IPS-18a (cell line): ENCODE measurements at regions not wholly inside any gene's neighbourhood (a gene's known extent, or its start where the extent isn't known, plus 50 kb on each side); places are given as distances from the start of the nearest gene placed in this dataset.
"Not testable (repeated sequence)": the region's sequence is repeated elsewhere in the genome, so short reads cannot be mapped to it uniquely, and the experiment has no call there.

Experiments
- H3K27ac ChIP-seq: one replicate; pipeline ENCODE4 v1.5.1; 2013; ENCODE audit warnings: low read length
- H3K27me3 ChIP-seq: one replicate; pipeline ENCODE4 v1.6.1; 2013; ENCODE audit warnings: mild to moderate bottlenecking, low read length; ENCODE audit not compliant: control insufficient read depth, insufficient read depth
- H3K36me3 ChIP-seq: one replicate; pipeline ENCODE4 v1.6.1; 2013; ENCODE audit warnings: low read depth, low read length; ENCODE audit not compliant: control insufficient read depth
- H3K4me1 ChIP-seq: one replicate; pipeline ENCODE4 v1.6.1; 2013; ENCODE audit warnings: low read depth, low read length; ENCODE audit not compliant: control insufficient read depth
- H3K4me3 ChIP-seq: one replicate; pipeline ENCODE4 v1.5.1; 2013; ENCODE audit warnings: low read length
- H3K9ac ChIP-seq: one replicate; pipeline ENCODE4 v1.6.1; 2013; ENCODE audit warnings: mild to moderate bottlenecking, low read length, moderate library complexity
- H3K9me3 ChIP-seq: one replicate; pipeline ENCODE4 v1.6.1; 2013; ENCODE audit warnings: low read depth, low read length; ENCODE audit not compliant: control insufficient read depth

DNA sequence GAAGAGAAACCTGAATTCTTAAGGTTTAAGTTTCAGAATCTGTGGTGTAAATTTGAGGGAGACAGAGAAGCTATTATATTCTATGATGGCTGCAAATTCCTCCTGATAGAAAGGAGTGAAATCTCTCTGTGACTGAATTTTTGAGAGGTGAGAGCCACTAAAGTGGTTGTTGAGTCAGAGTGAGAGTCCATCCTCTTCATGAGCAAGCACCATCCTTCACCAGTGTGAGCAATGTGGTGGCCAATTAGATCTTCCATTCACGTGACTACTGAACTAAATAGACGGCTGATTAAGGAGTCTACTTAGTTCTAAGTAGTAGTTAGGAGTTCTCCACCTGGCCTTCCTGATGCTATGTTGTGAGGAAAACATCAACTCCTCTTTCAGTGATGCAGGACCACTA, 147.8 kb upstream of the CCNH start:
- H3K4me3 ChIP-seq: no peak overlapping the region
- no peaks in the 10 kb centered on the region for H3K36me3 ChIP-seq
- no peaks in the 10 kb centered on the region for H3K9me3 ChIP-seq
- no peak overlapping the region for H3K9ac ChIP-seq
- H3K27me3 ChIP-seq: no peaks in the 10 kb centered on the region
- H3K27ac ChIP-seq: no peak overlapping the region
- H3K4me1 ChIP-seq: no peaks in the 10 kb centered on the region

DNA sequence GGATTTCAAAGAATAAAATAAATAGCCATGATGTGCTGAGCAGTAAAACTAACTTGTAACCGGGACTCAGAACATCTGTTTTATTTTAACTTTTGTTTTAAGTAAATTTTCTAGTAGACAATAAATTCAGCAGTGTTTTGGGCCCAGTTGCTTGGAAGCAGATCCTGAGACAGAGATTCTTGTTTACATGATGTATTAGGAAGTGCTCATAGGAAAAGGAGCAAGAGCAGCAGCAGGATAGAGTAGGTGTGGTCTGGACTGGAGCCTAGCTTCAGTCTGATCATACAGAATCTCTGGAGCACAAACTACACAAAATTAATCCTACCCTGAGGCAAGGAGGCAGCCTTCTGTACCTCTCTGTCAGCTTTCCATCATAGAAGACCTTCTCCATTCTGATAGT, 139.2 kb upstream of the CCNH start:
- no peaks in the 10 kb centered on the region for H3K27me3 ChIP-seq
- H3K9ac ChIP-seq: no peak overlapping the region
- H3K4me3 ChIP-seq: no peak overlapping the region
- H3K36me3 ChIP-seq: no peaks in the 10 kb centered on the region
- H3K9me3 ChIP-seq: no peaks in the 10 kb centered on the region
- H3K27ac ChIP-seq: no peak overlapping the region
- no peaks in the 10 kb centered on the region for H3K4me1 ChIP-seq

DNA sequence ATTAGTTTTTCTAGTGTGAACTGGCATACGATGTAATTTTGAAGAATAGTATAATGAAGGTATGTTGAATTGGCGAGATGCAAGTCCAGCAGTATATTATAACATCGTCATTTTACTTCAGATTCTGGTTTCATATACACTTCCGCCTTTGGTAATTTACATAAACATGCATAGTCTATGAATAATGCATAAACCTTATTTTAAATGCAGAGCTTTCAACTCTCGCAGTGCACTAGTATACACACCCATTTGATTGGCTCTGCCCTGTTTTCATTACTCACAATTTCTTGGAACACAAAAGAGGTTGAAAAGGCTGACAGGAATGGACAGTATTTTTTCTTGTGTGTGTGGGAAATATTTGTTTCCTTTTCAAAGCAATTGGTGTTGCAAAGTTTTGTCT, 128.9 kb upstream of the CCNH start:
- Histone ChIP-seq H3K4me3 (no peak overlapping the region), H3K27me3 (no peaks in the 10 kb centered on the region), H3K9ac (no peak overlapping the region), H3K27ac (no peak overlapping the region), H3K36me3 (no peaks in the 10 kb centered on the region), H3K4me1 (peaks cover 10% of the 10 kb centered on the region), H3K9me3 (no peaks in the 10 kb centered on the region)

DNA sequence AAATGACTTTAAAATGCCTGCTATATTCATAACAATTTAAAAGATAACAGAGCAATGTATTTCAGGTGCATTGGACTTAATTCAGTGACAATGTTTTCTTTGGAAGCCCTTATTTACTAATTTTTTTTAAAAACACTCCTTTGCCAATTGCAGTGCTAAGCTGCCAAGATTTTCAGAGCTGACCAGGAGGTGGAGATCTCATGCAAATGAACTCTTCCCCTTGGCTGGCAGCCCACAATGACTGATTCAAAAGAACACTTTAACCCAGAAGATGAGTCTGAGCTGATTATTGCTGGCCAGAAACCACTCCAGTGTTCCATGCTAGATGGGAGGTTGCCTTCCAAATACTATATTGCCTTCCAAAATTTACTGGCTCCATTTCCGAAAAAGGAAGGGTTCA, 128.3 kb upstream of the CCNH start:
- H3K36me3 ChIP-seq: no peaks in the 10 kb centered on the region
- H3K4me3 ChIP-seq: no peak overlapping the region
- H3K27ac ChIP-seq: no peak overlapping the region
- no peaks in the 10 kb centered on the region for H3K27me3 ChIP-seq
- H3K9me3 ChIP-seq: no peaks in the 10 kb centered on the region
- peaks cover 6% of the 10 kb centered on the region for H3K4me1 ChIP-seq
- no peak overlapping the region for H3K9ac ChIP-seq

DNA sequence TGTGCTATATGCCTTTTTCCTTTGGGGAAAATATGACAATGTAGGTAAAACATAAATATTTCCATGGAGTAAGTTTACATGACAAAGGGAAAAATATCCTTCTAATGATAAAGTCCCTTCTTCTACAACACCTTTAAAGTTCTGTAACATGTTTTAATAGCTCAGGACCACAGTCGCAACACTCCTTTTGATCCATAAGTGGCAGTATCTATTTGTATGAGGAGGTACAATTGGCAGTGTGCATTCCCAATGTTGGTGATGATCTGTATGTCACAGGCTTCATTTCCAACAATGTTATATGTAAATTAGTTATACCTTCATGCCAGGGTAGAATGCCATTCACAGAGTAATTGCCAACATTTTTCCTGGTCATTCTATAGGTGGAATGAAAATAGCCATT, 127.1 kb upstream of the CCNH start:
- Histone ChIP-seq H3K27ac (no peak overlapping the region), H3K9me3 (no peaks in the 10 kb centered on the region), H3K9ac (no peak overlapping the region), H3K4me3 (no peak overlapping the region), H3K36me3 (no peaks in the 10 kb centered on the region), H3K27me3 (no peaks in the 10 kb centered on the region), H3K4me1 (peaks cover 3% of the 10 kb centered on the region)

DNA sequence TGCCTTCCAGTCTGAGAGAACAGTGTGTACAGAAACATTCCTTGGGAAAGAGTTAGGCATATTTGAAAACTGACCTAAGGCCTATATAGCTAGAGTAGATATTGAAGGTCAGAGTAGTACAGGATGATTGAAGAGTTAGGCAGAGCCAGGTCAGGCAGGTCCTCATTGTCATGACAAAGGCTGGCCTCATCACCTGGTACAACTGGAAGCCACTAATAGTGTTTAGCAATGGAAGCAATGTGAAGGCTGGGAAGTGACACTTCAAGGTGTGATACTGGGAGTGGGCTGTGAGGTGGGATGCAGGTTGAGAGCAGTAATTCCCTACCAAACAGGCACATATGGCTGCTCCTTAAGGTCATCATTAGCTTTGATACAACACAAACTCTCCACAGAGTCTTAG, 123.6 kb upstream of the CCNH start:
- Histone ChIP-seq H3K27me3 (no peaks in the 10 kb centered on the region), H3K4me1 (peaks cover 3% of the 10 kb centered on the region), H3K27ac (no peak overlapping the region), H3K36me3 (no peaks in the 10 kb centered on the region), H3K9ac (no peak overlapping the region), H3K4me3 (no peak overlapping the region), H3K9me3 (no peaks in the 10 kb centered on the region)

DNA sequence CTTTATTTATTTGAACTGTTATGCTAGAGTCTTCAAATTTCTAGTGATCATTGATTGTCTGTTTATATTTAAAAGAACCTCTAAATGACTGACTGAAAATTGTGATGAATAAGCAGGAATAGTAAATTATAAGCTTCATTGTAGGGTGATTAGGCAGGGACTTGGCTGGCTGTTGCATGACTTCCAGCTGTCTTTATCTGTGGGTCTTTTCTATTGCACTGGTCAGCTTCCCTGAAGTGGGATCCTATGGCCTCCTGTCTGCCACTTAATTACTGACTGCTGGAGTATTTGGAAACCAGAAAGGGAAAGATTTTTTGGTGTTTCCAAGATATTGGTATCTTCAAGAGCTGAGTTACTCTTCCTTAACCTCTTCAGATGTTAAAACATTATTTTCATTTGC, 123.0 kb upstream of the CCNH start:
- H3K36me3 ChIP-seq: no peaks in the 10 kb centered on the region
- H3K4me1 ChIP-seq: peaks cover 2% of the 10 kb centered on the region
- no peak overlapping the region for H3K9ac ChIP-seq
- H3K27ac ChIP-seq: no peak overlapping the region
- no peak overlapping the region for H3K4me3 ChIP-seq
- no peaks in the 10 kb centered on the region for H3K9me3 ChIP-seq
- H3K27me3 ChIP-seq: no peaks in the 10 kb centered on the region

DNA sequence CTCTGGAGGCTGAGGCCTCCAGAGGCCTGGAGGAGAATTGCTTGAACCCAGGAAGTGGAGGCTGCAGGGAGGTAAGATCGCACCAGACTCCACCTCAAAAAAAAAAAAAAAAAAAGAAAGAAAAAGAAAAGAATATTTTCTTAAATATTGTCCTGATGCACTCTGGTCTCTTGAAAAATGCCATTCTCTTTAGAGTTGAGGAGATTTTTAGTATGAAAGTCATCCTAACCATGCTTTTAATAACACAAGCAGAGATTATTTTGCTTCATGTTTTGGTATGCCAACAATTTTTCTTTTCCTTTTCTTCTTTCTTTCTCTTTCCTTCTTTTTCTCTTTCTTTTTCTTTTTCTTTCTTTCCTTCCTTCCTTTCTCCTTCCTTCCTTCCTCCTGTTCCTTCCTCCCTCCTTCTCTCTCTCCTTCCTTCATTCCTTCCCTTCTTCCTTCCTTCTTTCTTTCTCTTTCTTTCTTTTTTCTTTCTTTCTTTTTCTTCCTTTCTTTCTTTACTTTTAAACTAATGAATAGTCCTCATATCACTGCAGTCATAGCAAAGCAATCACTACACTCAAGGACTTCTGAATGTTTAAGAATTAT, 116.9 kb upstream of the CCNH start:
- Histone ChIP-seq H3K27ac (no peak overlapping the region), H3K4me1 (no peaks in the 10 kb centered on the region), H3K9ac (no peak overlapping the region), H3K36me3 (no peaks in the 10 kb centered on the region), H3K4me3 (no peak overlapping the region), H3K9me3 (no peaks in the 10 kb centered on the region), H3K27me3 (no peaks in the 10 kb centered on the region)

DNA sequence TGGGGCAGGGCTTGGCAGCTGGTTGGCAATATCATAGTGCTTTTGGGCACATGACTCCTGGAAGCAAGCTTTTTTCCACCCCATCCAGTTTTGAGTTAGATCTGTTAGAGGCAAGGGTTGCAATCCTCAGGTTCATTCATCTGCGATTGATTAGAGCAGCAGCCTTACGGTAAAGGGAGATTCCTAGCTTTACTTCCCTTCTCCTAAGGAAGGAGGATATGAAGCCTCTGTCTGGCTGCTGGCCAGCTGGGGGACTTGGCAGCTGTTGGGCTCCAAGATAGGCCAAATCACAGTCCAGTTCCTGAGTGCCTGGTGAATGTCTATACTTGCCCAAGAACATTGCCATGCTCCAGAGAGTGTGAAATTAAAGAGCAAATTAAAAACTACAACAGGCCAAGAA, 113.4 kb upstream of the CCNH start:
- Histone ChIP-seq H3K27me3 (no peaks in the 10 kb centered on the region), H3K9me3 (no peaks in the 10 kb centered on the region), H3K4me1 (no peaks in the 10 kb centered on the region), H3K9ac (no peak overlapping the region), H3K36me3 (no peaks in the 10 kb centered on the region), H3K4me3 (no peak overlapping the region), H3K27ac (no peak overlapping the region)

DNA sequence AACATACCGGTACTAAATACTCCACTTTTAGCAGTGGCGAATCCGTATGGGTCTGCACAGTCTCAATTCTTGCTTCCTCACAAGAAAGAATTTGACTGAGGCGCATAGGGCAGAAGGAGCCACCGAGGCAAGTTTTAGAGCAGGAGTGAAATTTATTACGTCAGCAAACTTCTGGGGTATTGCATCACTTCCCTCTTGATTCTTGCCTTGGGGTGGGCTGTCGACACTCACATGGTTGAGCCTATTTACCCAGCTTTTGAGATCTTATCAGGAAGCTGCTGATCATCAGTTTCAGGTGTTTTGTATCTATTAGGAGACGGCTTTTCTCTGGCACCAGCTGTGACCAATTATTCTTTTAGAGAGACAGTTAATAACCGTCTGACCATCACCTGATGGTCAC, 111.5 kb upstream of the CCNH start:
- Histone ChIP-seq H3K27ac (no peak overlapping the region), H3K9me3 (peaks cover 4% of the 10 kb centered on the region), H3K36me3 (no peaks in the 10 kb centered on the region), H3K4me3 (no peak overlapping the region), H3K9ac (no peak overlapping the region), H3K4me1 (no peaks in the 10 kb centered on the region), H3K27me3 (no peaks in the 10 kb centered on the region)

DNA sequence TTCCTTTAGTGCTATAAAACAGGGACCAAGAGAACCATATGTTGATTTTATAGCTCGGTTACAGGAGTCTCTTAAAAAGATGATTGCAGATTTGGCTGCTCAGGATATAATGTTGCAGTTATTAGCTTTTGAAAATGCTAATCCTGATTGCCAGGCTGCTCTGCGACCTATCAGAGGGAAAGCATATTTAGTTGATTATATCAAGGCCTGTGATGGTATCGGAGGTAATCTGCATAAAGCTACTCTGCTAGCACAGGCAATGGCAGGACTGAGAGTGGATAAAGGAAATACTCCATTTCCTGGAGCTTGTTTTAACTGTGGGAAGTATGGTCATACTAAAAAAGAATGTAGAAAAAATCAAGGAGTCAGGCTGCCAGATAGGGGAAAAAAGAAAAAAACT, 99.0 kb upstream of the CCNH start:
- not testable (repeated sequence) for H3K36me3 ChIP-seq, H3K27me3 ChIP-seq, H3K9me3 ChIP-seq, H3K9ac ChIP-seq, H3K4me3 ChIP-seq, H3K27ac ChIP-seq, H3K4me1 ChIP-seq

DNA sequence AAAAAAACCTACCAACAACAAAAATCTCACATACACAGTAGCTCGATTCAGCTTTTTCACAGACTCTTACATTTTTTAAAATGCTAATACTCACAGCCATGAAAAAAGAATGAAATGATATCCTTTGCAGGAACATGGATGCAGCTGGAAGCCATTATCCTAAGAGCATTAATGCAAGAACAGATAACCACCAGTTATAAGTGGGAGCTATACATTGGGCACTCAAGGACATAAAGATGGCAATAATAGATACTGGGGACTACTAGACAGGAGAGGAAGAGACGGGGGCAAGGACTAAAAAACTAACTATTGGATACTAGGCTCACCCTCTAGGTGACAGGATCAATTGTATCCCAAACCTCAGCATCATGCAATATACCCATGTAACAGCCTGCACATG, 90.3 kb upstream of the CCNH start:
- Histone ChIP-seq H3K27me3 (no peaks in the 10 kb centered on the region), H3K9me3 (no peaks in the 10 kb centered on the region), H3K4me1 (no peaks in the 10 kb centered on the region), H3K27ac (no peak overlapping the region), H3K4me3 (no peak overlapping the region), H3K9ac (no peak overlapping the region), H3K36me3 (no peaks in the 10 kb centered on the region)
